ENCODE measurements at regions not wholly inside any gene's neighbourhood (a gene's known extent, or its start where the extent isn't known, plus 50 kb on each side); places are given as distances from the start of the nearest gene placed in this dataset.

GRCh38 chr13:44229371-44230030, 144.1 kb upstream of the SERP2 start:
- no peak for DNase-seq

DNA sequence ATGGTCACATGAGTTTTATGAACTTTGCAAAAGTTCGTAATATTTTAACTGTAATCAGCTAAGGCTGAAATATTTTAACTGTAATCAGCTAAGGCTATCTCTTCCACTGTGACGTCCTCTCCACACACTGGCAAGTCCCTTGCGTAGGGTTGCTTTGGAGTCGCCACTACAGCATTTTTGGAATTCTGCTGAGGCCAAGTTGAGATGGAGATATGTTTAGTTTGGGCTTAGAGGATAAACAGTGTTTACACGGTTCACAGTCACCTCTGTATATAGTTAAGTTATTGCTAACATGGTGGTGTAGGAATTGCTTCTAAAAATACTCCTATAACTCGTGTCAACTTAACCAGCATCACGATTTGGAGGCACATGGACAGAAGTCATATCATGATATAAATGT, 143.6 kb upstream of the SERP2 start:
- no peak for DNase-seq

GRCh38 chr13:44230736-44231135, 142.9 kb upstream of the SERP2 start:
- no peak for DNase-seq

DNA sequence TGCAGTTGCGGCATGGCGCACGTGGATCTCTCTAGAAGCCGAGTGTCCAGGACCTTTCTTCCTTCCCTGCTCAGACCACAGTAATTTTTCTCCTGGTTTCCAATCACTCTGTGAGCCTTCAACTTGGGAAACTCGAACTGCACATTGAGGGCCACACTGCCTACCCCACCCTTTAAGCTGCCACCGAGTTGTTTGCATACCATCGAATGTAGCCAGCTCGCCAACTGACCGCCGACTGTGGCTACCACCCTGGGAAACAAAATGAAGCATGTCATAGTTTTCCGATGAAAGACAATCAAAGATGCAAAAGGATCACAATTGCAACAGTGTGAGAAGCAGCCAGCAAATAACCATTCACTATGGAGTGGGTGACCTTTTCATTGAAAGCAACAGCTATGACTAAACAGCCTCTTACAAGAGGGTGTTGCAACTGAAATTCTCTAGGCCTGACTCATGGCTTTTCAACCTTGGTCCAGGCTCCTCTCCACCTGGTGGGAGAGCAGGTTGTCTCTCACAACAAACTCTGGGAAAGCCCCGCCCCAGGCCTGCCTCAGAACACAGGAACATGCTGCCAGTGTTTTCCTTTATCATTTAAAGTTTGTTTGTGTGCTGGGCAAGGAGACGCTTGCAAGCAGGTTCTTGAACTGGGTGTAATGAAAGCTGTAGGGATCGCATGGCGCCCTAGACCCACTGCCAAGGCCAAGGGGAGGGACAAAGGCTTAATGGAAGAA, 141.7 kb upstream of the SERP2 start:
- no peak for DNase-seq

GRCh38 chr13:44232774-44233173, 140.8 kb upstream of the SERP2 start:
- DNase-seq, result no peak

GRCh38 chr13:44234566-44234965, 139.1 kb upstream of the SERP2 start:
- no peak for DNase-seq

DNA sequence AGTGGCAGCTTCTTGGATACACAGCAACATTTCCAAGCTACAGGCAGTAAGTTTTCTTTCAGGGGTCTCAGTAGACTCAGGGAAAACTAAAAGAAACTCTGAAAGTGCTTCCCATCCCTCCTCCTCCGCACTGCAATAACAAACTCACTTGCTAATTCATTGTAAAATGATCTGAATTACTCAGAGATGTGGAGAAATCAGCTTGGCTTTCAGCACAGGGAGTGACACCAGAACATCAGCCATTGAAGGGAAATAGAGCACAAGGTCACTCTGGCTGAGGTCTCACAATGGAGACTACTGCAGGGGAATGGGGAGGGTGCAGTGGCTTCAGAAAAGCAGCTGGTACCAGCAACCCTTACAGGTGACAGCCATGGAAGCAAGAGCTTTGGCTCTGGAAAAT, 137.3 kb upstream of the SERP2 start:
- no peak for DNase-seq

DNA sequence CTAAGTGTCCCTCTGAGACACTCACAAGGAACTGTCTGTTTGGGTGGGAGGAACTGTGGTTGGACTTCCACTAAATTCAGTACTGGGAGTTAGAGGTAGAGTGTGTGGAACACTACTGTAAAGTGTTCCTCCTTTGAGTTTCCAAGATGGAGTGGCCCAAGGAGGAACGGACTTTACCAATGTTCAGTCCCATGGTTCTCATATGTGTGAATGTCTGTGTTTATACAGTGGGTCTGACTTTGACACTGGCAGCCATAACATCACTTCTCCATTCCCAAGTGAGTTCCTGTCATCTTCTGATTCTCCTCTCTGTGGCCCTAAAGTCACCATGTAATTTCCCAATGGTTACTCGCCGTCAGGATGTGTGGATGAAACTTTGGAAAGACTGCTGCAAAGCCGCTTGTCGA, 136.8 kb upstream of the SERP2 start:
- DNase-seq, result no peak

GRCh38 chr13:44237276-44237767, 136.3 kb upstream of the SERP2 start:
- DNase-seq, result no peak

DNA sequence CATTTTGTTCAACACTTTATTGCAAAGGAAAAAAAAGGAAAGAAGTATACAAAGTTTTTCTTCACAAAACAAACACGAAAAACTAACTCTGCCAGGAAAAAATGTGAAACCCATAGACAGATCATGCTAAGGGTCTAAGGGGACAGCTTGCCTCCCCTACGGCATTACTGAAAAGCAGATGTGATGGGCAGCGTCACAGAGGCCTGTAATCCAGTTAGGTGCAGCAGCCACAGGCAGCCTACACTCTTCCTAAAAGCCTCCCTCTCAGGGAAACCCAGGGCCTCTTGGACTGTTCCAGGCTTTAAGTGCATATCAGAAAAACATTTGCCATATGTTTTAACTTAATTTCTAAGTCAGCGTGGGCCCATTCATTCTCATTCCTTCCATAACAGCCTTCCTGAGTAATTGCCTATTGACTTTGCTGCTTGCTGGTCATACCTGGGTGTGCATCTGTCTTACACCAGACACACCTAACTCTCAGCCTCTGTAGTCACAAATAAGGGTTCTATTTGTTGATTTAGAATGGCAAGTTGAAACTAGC, 135.7 kb upstream of the SERP2 start:
- DNase-seq, result no peak

GRCh38 chr13:44240611-44241145, 132.9 kb upstream of the SERP2 start:
- DNase-seq, result no peak

GRCh38 chr13:44241638-44242037, 132.0 kb upstream of the SERP2 start:
- no peak for DNase-seq

DNA sequence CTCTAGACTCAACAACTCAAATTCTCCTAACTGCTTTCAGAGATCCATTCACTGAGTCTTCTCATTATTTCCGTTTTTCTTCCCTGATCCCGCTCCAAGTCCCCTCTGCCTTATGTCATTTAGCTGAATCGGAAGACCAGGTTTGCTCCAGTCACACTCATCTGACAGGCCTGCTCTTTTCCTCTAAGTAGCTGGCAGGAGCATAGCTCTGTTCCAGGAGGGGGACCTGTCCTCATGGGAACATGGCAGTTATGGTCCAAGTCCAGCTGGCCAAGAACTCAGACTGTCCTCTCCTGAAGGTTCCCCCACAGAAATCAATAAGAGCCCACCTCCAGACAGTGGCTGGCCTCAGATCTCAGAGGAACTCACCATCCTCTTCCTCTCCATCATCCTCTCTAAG, 130.9 kb upstream of the SERP2 start:
- DNase-seq, result no peak

DNA sequence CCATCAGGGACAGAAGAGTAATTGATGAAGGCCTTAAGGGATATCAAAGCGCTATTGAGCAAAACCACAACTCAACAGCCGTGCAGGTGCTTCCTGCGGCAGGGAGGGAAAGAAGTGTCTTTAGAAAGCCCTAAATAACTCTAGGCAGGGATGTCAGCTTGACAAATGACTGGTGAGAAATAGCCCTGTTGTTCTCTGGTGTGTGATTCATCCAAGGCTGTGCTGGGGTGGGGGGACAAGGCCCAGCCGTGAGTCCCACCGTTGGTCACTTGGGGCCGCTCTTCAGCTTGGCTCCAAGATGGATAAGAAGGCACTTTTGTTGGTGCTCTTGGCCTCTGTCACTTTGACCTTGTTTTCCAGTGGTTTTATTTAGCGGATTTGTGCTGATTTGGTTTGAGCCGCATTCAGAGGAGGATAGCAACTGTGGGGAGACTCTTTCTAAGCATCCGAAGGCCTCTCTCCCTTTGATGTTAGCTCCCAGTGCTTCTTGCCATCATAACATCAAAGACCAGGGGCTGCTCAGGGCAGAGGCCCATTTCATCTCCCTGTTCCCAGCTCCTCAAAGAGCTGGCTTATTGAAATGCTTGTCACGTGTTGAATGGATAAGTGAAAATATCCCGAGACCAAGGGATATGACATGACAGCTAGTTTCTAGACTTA, 130.3 kb upstream of the SERP2 start:
- DNase-seq, result peak; percentile 63 to 78

DNA sequence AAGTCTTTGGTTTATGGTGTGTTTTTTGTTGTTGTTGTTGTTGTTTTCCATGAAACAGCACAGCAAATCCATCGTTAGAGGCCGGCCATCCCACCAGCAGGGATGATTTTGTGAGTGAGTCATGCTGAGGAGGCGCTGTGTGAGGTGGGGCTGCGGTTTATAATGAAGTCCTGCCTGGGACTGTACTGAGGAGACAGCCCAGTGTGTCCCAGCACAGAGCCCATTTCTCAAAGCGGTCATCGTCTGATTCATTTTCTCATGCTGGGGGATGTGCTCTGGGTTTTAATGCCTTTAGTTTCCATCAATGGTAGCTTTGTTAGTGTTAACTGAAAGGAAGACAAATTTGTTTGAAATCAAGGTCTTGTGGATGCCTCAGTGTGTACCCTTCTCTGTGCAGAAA, 129.3 kb upstream of the SERP2 start:
- DNase-seq, result no peak

GRCh38 chr13:44249431-44249836, 124.2 kb upstream of the SERP2 start:
- no peak for DNase-seq

GRCh38 chr13:44252938-44253337, 120.7 kb upstream of the SERP2 start:
- DNase-seq, result no peak

DNA sequence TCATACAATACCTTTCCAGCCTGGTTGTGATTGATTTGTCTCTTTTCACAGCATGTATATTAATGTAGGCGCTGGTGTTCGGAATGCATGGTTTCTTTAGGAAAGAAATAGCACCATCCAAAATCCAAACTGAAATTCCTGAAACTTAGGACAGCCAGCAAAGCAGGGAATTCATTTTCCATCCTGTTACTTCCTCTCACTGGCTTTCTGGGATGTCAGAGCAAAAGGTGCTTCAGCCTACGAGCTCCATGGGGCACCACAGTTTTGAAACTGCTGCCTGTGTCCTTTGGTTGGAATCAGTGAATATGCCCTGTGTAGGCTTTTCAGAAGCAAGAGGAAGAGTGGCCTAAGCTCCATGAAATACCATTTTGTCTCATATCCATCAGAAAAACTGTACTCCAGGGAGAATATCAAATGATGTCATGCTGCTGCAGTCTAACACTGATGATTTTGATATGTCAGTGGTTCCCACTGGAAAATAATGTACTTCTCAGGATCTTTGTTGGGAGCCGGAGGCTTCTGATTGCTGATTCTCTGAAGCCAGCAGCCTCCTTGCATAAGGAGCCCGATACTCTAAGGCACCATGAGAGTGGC, 117.8 kb upstream of the SERP2 start:
- no peak for DNase-seq

GRCh38 chr13:44257796-44258195, 115.8 kb upstream of the SERP2 start:
- no peak for DNase-seq

GRCh38 chr13:44259045-44260027, 114.3 kb upstream of the SERP2 start:
- no peak for DNase-seq

- DNase-seq, result no peak
Measured at GRCh38 chr13:44260336-44260735, 113.3 kb upstream of the SERP2 start.

Measured in SHP77 (cell line).